M059J (cell line): ENCODE measurements at regions not wholly inside any gene's neighbourhood (a gene's known extent, or its start where the extent isn't known, plus 50 kb on each side); places are given as distances from the start of the nearest gene placed in this dataset.
"Not testable (repeated sequence)": the region's sequence is repeated elsewhere in the genome, so short reads cannot be mapped to it uniquely, and the experiment has no call there.

Experiments
- DNase-seq: peaks from one replicate; pipeline ENCODE4 v3.0.0-alpha.2; 2012; ENCODE audit warnings: low read depth

GRCh38 chr11:95435628-95436353 lies 204.8 kb upstream of the SESN3 start:
- no peak for DNase-seq

- no peak for DNase-seq
Observed at GRCh38 chr11:95435192-95435591, 204.2 kb upstream of the SESN3 start.

- DNase-seq = no peak
Observed at GRCh38 chr11:95434489-95435057, 203.6 kb upstream of the SESN3 start.

- no peak for DNase-seq
Observed at GRCh38 chr11:95434009-95434408, 203.0 kb upstream of the SESN3 start.

- DNase-seq = no peak
Observed at GRCh38 chr11:95432714-95433503, 201.9 kb upstream of the SESN3 start.

- no peak for DNase-seq
Observed at GRCh38 chr11:95429376-95429907, 198.4 kb upstream of the SESN3 start.

- no peak for DNase-seq
Observed at GRCh38 chr11:95426823-95427462, 195.9 kb upstream of the SESN3 start.

GRCh38 chr11:95419915-95420314 lies 188.9 kb upstream of the SESN3 start:
- peak; percentile 8 for DNase-seq

- no peak for DNase-seq
Observed at GRCh38 chr11:95418916-95419315, 187.9 kb upstream of the SESN3 start.

- no peak for DNase-seq
Observed at GRCh38 chr11:95417832-95418231, 186.8 kb upstream of the SESN3 start.

- no peak for DNase-seq
Observed at GRCh38 chr11:95415837-95416304, 184.9 kb upstream of the SESN3 start.

- DNase-seq = no peak
Observed at GRCh38 chr11:95414217-95414616, 183.2 kb upstream of the SESN3 start.

GRCh38 chr11:95413761-95414160 lies 182.8 kb upstream of the SESN3 start:
- no peak for DNase-seq

- no peak for DNase-seq
Observed at GRCh38 chr11:95413021-95413420, 182.0 kb upstream of the SESN3 start.

GRCh38 chr11:95412074-95412473 lies 181.1 kb upstream of the SESN3 start:
- no peak for DNase-seq

GRCh38 chr11:95410707-95411106 lies 179.7 kb upstream of the SESN3 start:
- not testable (repeated sequence) for DNase-seq

GRCh38 chr11:95406271-95406670 lies 175.3 kb upstream of the SESN3 start:
- no peak for DNase-seq

- DNase-seq = no peak
Observed at GRCh38 chr11:95404370-95404769, 173.4 kb upstream of the SESN3 start.

- DNase-seq = no peak
Observed at GRCh38 chr11:95398437-95399112, 167.6 kb upstream of the SESN3 start.

- no peak for DNase-seq
Observed at GRCh38 chr11:95392644-95393043, 161.6 kb upstream of the SESN3 start.

GRCh38 chr11:95389427-95389826 lies 158.4 kb upstream of the SESN3 start:
- DNase-seq = no peak
